ENCODE measurements at regions not wholly inside any gene's neighbourhood (a gene's known extent, or its start where the extent isn't known, plus 50 kb on each side); places are given as distances from the start of the nearest gene placed in this dataset.

DNA sequence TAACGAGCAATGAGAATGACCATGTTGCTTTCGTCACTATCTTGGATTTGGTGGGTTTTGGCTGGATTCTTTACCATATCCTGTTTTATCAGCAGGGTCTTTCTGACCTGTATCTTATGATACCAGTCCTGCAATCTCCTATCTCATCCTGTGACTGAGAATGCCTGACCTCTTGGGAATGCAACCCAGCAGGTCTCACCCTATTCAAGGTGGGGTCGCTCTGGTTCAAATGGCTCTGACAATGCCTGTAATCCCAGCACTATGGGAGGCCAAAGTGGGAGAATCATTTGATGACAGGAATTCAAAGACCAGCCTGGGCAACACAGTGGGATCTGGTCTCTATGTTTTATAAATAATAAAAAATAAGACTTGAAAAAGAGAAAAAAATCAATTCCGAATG is 173.5 kb downstream of the ACTR3 start:
- intact Hi-C loops (cut with DNase I; ENCODE audit: low total_unique reads): no loop called here
- no peak for DNase-seq (ENCODE audit: low spot score in 2 of 2)
- Histone ChIP-seq H3K4me3 (no peak overlapping the region), H3K9me3 (no peaks in the 10 kb centered on the region), H3K36me3 (no peaks in the 10 kb centered on the region), H3K27me3 (peaks cover 0 to 11% of the 10 kb centered on the region in 2 donors), H3K27ac (no peak overlapping the region), H3K4me1 (no peaks in the 10 kb centered on the region)
- no peak for TF ChIP-seq POLR2A (IDR thresholded peaks at IDR 0.05)

DNA sequence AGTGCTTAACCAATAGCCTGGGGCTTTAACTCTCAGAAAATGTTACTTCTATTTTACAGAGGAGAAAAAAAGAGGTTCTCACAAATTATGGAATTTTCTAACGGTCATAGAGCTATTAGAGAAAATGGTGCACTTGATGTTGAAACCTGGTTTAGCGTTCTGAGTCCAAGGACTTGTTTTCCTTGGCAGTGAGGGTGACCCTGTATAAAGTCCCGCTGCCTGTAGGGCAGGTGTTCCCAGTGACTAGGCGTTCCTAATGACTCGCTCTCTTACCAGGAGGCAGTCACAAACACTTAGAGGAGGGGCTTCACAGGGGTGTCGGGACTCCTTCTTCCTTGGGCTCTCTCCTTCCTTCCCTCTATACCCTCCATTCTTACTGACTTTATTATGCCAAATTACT is 175.8 kb downstream of the ACTR3 start:
- TF ChIP-seq POLR2AphosphoS5 (IDR thresholded peaks at IDR 0.05): no peak
- TF ChIP-seq POLR2A (IDR thresholded peaks at IDR 0.05): no peak
- no peak overlapping the region for H3K4me3 ChIP-seq
- DNase-seq (ENCODE audit: low spot score in 2 of 2): no peak
- H3K9me3 ChIP-seq: no peaks in the 10 kb centered on the region
- H3K36me3 ChIP-seq: no peaks in the 10 kb centered on the region
- intact Hi-C loops (cut with DNase I; ENCODE audit: low total_unique reads): no loop called here
- no peaks in the 10 kb centered on the region for H3K4me1 ChIP-seq
- no peak overlapping the region for H3K27ac ChIP-seq
- peaks cover 0 to 13% of the 10 kb centered on the region in 2 donors for H3K27me3 ChIP-seq

DNA sequence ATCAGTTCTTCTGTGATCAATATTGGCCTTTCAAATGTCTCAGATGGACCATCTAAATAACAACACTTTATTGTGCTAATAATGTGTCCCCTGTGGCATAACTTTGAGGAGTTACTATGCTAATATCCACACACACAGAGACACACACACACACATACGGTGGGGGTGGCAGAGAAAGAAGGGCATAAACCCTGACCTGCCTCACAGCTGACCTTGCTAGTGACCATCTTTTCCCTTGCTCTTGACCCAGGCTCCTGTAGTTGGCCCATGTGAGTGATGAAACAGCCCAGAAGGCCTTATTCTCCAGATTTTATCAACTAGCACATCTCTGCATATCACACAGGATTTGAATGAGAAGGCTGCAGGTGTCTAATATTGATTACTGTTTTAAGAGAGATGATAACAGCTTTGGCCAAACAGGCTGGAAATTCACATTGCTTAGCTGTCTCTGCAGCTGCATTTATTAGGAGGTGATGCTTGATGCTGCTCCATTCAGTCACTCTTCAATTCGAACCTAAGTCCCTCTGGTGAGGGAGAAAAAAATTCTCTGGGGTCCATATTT is 176.4 kb downstream of the ACTR3 start:
- Histone ChIP-seq H3K27ac (no peak overlapping the region), H3K9me3 (no peaks in the 10 kb centered on the region), H3K36me3 (no peaks in the 10 kb centered on the region), H3K27me3 (peaks cover 0 to 13% of the 10 kb centered on the region in 2 donors), H3K4me3 (no peak overlapping the region), H3K4me1 (no peaks in the 10 kb centered on the region)
- DNase-seq (ENCODE audit: low spot score in 2 of 2): no peak
- TF ChIP-seq, protein P1, sequence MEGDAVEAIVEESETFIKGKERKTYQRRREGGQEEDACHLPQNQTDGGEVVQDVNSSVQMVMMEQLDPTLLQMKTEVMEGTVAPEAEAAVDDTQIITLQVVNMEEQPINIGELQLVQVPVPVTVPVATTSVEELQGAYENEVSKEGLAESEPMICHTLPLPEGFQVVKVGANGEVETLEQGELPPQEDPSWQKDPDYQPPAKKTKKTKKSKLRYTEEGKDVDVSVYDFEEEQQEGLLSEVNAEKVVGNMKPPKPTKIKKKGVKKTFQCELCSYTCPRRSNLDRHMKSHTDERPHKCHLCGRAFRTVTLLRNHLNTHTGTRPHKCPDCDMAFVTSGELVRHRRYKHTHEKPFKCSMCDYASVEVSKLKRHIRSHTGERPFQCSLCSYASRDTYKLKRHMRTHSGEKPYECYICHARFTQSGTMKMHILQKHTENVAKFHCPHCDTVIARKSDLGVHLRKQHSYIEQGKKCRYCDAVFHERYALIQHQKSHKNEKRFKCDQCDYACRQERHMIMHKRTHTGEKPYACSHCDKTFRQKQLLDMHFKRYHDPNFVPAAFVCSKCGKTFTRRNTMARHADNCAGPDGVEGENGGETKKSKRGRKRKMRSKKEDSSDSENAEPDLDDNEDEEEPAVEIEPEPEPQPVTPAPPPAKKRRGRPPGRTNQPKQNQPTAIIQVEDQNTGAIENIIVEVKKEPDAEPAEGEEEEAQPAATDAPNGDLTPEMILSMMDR (IDR thresholded peaks at IDR 0.05): no peak
- TF ChIP-seq POLR2AphosphoS5 (IDR thresholded peaks at IDR 0.05) (no peak), POLR2A (IDR thresholded peaks at IDR 0.05) (no peak)
- intact Hi-C loops (cut with DNase I; ENCODE audit: low total_unique reads): no loop called here

DNA sequence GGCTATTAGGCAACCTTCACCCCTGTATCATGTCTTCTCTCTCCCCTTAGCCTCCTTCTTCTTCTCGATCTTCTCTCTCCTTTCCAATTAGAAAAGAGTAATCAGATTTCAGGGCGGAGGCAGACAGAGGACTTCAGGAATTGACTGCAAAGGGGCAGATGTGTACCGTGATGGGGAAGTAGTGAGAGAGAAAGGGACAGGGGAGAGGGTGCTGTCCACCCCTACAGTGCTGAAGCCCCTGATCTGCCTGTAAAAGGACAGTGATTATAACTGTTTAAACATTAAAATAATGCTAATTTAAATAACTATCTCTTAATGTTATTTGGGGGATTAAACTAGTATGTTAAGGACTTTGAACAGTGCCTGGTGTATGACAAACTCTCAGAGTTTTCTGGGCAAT is 178.5 kb downstream of the ACTR3 start:
- H3K27ac ChIP-seq: no peak overlapping the region
- TF ChIP-seq, protein P1 (IDR thresholded peaks at IDR 0.05): no peak
- no peak for TF ChIP-seq POLR2AphosphoS5 (IDR thresholded peaks at IDR 0.05)
- no peak for TF ChIP-seq POLR2A (IDR thresholded peaks at IDR 0.05)
- H3K4me3 ChIP-seq: no peak overlapping the region
- intact Hi-C loops (cut with DNase I; ENCODE audit: low total_unique reads): no loop called here
- no peaks in the 10 kb centered on the region for H3K36me3 ChIP-seq
- H3K27me3 ChIP-seq: peaks cover 0 to 13% of the 10 kb centered on the region in 2 donors
- H3K4me1 ChIP-seq: no peaks in the 10 kb centered on the region
- no peak for DNase-seq (ENCODE audit: low spot score in 2 of 2)
- no peaks in the 10 kb centered on the region for H3K9me3 ChIP-seq

DNA sequence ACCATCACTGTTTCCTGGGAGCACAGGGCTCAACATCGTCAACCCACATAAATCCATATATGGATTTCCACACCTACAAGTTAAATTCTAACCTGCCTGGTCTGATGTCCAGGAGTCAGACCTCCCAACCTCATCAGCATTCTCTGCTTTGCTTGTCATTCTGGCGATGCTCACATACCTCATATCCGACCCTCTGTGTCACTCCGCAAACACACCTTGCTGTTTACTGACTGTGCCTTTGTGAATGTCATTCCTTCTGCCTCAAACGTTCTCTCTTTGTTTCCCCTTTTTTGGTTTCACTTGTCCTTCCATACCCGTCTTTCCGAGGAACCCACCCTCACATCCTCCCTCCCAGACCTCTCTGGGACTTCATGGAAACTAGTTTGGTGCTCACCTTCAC is 187.1 kb downstream of the ACTR3 start:
- Histone ChIP-seq H3K9me3 (no peaks in the 10 kb centered on the region), H3K27me3 (no peaks in the 10 kb centered on the region), H3K36me3 (no peaks in the 10 kb centered on the region), H3K4me3 (no peak overlapping the region), H3K27ac (no peak overlapping the region), H3K4me1 (no peaks in the 10 kb centered on the region)
- no peak for TF ChIP-seq POLR2AphosphoS5 (IDR thresholded peaks at IDR 0.05)
- TF ChIP-seq, protein P1 (IDR thresholded peaks at IDR 0.05): no peak
- TF ChIP-seq POLR2A (IDR thresholded peaks at IDR 0.05): no peak
- DNase-seq (ENCODE audit: low spot score in 2 of 2): no peak
- intact Hi-C loops (cut with DNase I; ENCODE audit: low total_unique reads): no loop called here

DNA sequence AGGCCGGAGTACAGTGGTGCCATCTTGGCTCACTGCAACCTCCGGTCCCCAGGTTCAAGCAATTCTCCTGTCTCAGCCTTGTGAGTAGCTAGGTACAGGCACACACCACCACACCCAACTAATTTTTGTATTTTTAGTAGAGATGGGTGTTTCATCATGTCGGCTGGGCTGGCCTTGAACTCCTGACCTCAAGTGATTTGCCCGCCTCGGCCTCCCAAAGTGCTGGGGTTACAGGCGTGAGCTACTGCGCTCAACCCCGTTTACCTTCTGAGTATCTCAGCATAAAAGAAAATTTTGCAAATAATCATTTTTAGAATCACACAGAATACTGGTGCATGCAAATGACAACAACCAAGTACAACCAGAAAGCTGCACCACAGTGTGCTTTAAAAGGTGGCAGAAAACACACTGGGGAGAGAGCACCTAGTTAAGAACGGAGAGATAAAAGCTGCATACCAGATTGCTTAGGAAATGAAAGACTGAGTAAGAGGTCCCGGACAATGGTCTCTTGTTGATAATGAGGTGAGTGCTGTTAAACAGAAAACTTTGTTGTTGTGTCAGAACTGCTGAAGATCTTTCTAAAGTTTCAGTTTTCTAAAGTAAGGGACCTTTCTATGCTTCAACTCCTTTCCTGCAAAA is 189.6 kb downstream of the ACTR3 start:
- intact Hi-C loops (cut with DNase I; ENCODE audit: low total_unique reads): loop anchor here (2.0 kb wide), 1 partner anchor 39 kb away; no protein-coding TSS in a partner anchor
- no peak for DNase-seq (ENCODE audit: low spot score in 2 of 2)
- no peak for TF ChIP-seq POLR2AphosphoS5 (IDR thresholded peaks at IDR 0.05)
- TF ChIP-seq, protein P1 (IDR thresholded peaks at IDR 0.05): no peak
- TF ChIP-seq POLR2A (IDR thresholded peaks at IDR 0.05): no peak

More for the DNA sequence above, 189.6 kb downstream of the ACTR3 start:
- no peaks in the 10 kb centered on the region for H3K27me3 ChIP-seq
- no peaks in the 10 kb centered on the region for H3K36me3 ChIP-seq
- H3K4me3 ChIP-seq: no peak overlapping the region
- no peaks in the 10 kb centered on the region for H3K9me3 ChIP-seq
- no peak overlapping the region for H3K27ac ChIP-seq
- no peaks in the 10 kb centered on the region for H3K4me1 ChIP-seq
